ENCODE measurements at regions not wholly inside any gene's neighbourhood (a gene's known extent, or its start where the extent isn't known, plus 50 kb on each side); places are given as distances from the start of the nearest gene placed in this dataset.

GRCh38 chr7:131649003-131649541 lies 92.6 kb upstream of the PODXL start:
- Mint-ChIP-seq H3K4me1 (peaks cover 7% of the 10 kb centered on the region), H3K36me3 (ENCODE audit: low read depth) (no peaks in the 10 kb centered on the region), H3K27me3 (ENCODE audit: low read depth) (peaks cover 16% of the 10 kb centered on the region), H3K9me3 (no peaks in the 10 kb centered on the region), H3K4me3 (no peak overlapping the region), H3K27ac (peak overlapping the region in 2 of 3 experiments; percentile 27 to 86)
- no peak for TF ChIP-seq CTCF (IDR thresholded peaks at IDR 0.05; ENCODE audit: unreplicated experiment in 3 of 3)

GRCh38 chr7:131648491-131648890 lies 92.1 kb upstream of the PODXL start:
- no peaks in the 10 kb centered on the region for H3K36me3 Mint-ChIP-seq (ENCODE audit: low read depth)
- no peaks in the 10 kb centered on the region for H3K9me3 Mint-ChIP-seq
- H3K4me1 Mint-ChIP-seq: peaks cover 8% of the 10 kb centered on the region
- TF ChIP-seq CTCF (IDR thresholded peaks at IDR 0.05; ENCODE audit: unreplicated experiment in 3 of 3): no peak
- peak overlapping the region in 2 of 3 experiments; percentile 27 to 86 for H3K27ac Mint-ChIP-seq
- H3K4me3 Mint-ChIP-seq: no peak overlapping the region
- H3K27me3 Mint-ChIP-seq (ENCODE audit: low read depth): peaks cover 16% of the 10 kb centered on the region

- H3K36me3 Mint-ChIP-seq (ENCODE audit: low read depth): no peaks in the 10 kb centered on the region
- TF ChIP-seq CTCF (IDR thresholded peaks at IDR 0.05; ENCODE audit: unreplicated experiment in 3 of 3): no peak
- no peaks in the 10 kb centered on the region for H3K9me3 Mint-ChIP-seq
- H3K4me1 Mint-ChIP-seq: peaks cover 18% of the 10 kb centered on the region
- H3K27me3 Mint-ChIP-seq (ENCODE audit: low read depth): peaks cover 29% of the 10 kb centered on the region
- H3K27ac Mint-ChIP-seq: no peak overlapping the region
- no peak overlapping the region for H3K4me3 Mint-ChIP-seq
Observed at GRCh38 chr7:131646203-131646602, 89.8 kb upstream of the PODXL start.

- peaks cover 15% of the 10 kb centered on the region for H3K4me1 Mint-ChIP-seq
- H3K27ac Mint-ChIP-seq: peak overlapping the region in 2 of 3 experiments; percentile 18 to 70
- H3K4me3 Mint-ChIP-seq: no peak overlapping the region
- no peaks in the 10 kb centered on the region for H3K36me3 Mint-ChIP-seq (ENCODE audit: low read depth)
- H3K27me3 Mint-ChIP-seq (ENCODE audit: low read depth): peaks cover 30% of the 10 kb centered on the region
- H3K9me3 Mint-ChIP-seq: no peaks in the 10 kb centered on the region
- TF ChIP-seq CTCF (IDR thresholded peaks at IDR 0.05; ENCODE audit: unreplicated experiment in 3 of 3): no peak
Observed at GRCh38 chr7:131642429-131642828, 86.0 kb upstream of the PODXL start.

- peaks cover 15% of the 10 kb centered on the region for H3K4me1 Mint-ChIP-seq
- no peaks in the 10 kb centered on the region for H3K36me3 Mint-ChIP-seq (ENCODE audit: low read depth)
- no peaks in the 10 kb centered on the region for H3K9me3 Mint-ChIP-seq
Observed at GRCh38 chr7:131640686-131641085, 84.3 kb upstream of the PODXL start.

More at GRCh38 chr7:131640686-131641085, 84.3 kb upstream of the PODXL start:
- TF ChIP-seq CTCF (IDR thresholded peaks at IDR 0.05; ENCODE audit: unreplicated experiment in 3 of 3): no peak
- Mint-ChIP-seq H3K27ac (peak overlapping the region in 2 of 3 experiments; percentile 78 to 81), H3K4me3 (no peak overlapping the region), H3K27me3 (ENCODE audit: low read depth) (peaks cover 30% of the 10 kb centered on the region)

Data from nephron (organoid).